ENCODE measurements at regions not wholly inside any gene's neighbourhood (a gene's known extent, or its start where the extent isn't known, plus 50 kb on each side); places are given as distances from the start of the nearest gene placed in this dataset.

- TF ChIP-seq CTCF (IDR thresholded peaks at IDR 0.05; ENCODE audit: low read depth, low read length, missing input control) (no peak), FOXA1 (IDR thresholded peaks at IDR 0.05) (no peak), YY1 (IDR thresholded peaks at IDR 0.05) (no peak), ZBTB33 (IDR thresholded peaks at IDR 0.05) (no peak), REST (IDR thresholded peaks at IDR 0.05) (no peak), EGR1 (IDR thresholded peaks at IDR 0.05; ENCODE audit: low read depth in 2 of 2) (no peak), ATF3 (IDR thresholded peaks at IDR 0.05) (no peak), NR2F2 (IDR thresholded peaks at IDR 0.05) (no peak), MAX (IDR thresholded peaks at IDR 0.05) (no peak), TAF1 (conservative IDR thresholded peaks at IDR 0.05) (no peak), GABPA (IDR thresholded peaks at IDR 0.05 in 1 of 2, conservative IDR thresholded peaks at IDR 0.05 in 1 of 2) (no peak), JUND (IDR thresholded peaks at IDR 0.05) (no peak)
Measured at GRCh38 chr6:121743691-121744090, 308.2 kb downstream of the GJA1 start.

All from liver (tissue), 3 donors.